ENCODE measurements at regions not wholly inside any gene's neighbourhood (a gene's known extent, or its start where the extent isn't known, plus 50 kb on each side); places are given as distances from the start of the nearest gene placed in this dataset.

DNA sequence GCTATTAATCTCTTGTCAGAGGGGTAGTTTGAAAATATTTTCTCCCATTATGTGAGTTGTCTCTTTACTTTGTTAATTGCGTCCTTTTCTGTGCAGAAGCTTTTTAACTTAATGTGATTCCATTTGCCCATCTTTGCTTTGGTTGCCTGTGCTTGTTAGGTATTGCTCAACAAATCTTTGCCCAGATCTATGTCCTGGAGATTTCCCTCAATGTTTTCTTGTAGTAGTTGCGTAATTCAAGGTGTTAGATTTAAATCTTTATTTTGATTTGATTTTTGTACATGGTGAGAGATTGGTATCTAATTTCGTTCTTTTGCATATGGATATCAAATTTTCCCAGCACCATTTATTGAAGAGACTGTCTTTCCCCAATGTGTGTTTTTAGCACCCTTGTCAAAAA lies 567.2 kb downstream of the DNAJB9 start:
- TF ChIP-seq, protein P1, sequence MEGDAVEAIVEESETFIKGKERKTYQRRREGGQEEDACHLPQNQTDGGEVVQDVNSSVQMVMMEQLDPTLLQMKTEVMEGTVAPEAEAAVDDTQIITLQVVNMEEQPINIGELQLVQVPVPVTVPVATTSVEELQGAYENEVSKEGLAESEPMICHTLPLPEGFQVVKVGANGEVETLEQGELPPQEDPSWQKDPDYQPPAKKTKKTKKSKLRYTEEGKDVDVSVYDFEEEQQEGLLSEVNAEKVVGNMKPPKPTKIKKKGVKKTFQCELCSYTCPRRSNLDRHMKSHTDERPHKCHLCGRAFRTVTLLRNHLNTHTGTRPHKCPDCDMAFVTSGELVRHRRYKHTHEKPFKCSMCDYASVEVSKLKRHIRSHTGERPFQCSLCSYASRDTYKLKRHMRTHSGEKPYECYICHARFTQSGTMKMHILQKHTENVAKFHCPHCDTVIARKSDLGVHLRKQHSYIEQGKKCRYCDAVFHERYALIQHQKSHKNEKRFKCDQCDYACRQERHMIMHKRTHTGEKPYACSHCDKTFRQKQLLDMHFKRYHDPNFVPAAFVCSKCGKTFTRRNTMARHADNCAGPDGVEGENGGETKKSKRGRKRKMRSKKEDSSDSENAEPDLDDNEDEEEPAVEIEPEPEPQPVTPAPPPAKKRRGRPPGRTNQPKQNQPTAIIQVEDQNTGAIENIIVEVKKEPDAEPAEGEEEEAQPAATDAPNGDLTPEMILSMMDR (conservative IDR thresholded peaks at IDR 0.05; ENCODE audit: low read depth, low read length) = no peak
- TF ChIP-seq EZH2phosphoT487 (IDR thresholded peaks at IDR 0.05; ENCODE audit: borderline replicate concordance, low read length) (no peak), EZH2 (IDR thresholded peaks at IDR 0.05; ENCODE audit: low read length, unreplicated experiment) (no peak)

All from PC-3 (cell line).